ENCODE measurements at regions not wholly inside any gene's neighbourhood (a gene's known extent, or its start where the extent isn't known, plus 50 kb on each side); places are given as distances from the start of the nearest gene placed in this dataset.

- no peak overlapping the region for H3K27ac Mint-ChIP-seq
- H3K36me3 Mint-ChIP-seq (ENCODE audit: low read depth): no peaks in the 10 kb centered on the region
- no peaks in the 10 kb centered on the region for H3K9me3 Mint-ChIP-seq
- no peak overlapping the region for H3K4me3 Mint-ChIP-seq
- peaks cover 9% of the 10 kb centered on the region for H3K27me3 Mint-ChIP-seq
- peaks cover 16% of the 10 kb centered on the region for H3K4me1 Mint-ChIP-seq (ENCODE audit: low read depth)
Observed at GRCh38 chr22:22037740-22038139, 55.2 kb upstream of the TOP3B start.

DNA sequence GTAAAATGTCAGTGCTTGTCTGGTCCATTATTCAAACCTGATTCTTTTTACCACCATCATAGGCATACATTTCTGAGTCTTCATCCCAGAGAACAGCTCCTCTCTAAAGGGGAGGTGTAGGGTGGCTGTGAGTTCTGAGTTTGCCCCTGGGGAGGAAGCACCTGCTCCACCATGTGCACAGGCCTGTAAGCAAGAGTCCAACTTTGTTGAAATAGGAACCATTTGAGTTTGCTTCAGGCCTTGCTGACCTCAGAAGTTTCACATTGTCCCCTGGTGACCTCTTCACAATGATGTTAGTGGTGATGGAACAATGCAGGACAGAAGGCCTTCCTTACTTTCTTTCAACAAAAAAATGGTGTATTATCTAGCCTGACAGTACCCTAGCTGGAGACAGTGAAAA, 54.6 kb upstream of the TOP3B start:
- Mint-ChIP-seq H3K27me3 (peaks cover 9% of the 10 kb centered on the region), H3K4me1 (ENCODE audit: low read depth) (peaks cover 15% of the 10 kb centered on the region)

GRCh38 chr22:22036588-22036987, 54.0 kb upstream of the TOP3B start:
- Mint-ChIP-seq H3K36me3 (ENCODE audit: low read depth) (no peaks in the 10 kb centered on the region), H3K9me3 (no peaks in the 10 kb centered on the region), H3K4me1 (ENCODE audit: low read depth) (peaks cover 9% of the 10 kb centered on the region), H3K27me3 (peaks cover 9% of the 10 kb centered on the region), H3K27ac (no peak overlapping the region), H3K4me3 (no peak overlapping the region)

More for the DNA sequence above, 54.6 kb upstream of the TOP3B start:
- Mint-ChIP-seq H3K36me3 (ENCODE audit: low read depth) (no peaks in the 10 kb centered on the region), H3K27ac (no peak overlapping the region), H3K9me3 (no peaks in the 10 kb centered on the region), H3K4me3 (no peak overlapping the region)

DNA sequence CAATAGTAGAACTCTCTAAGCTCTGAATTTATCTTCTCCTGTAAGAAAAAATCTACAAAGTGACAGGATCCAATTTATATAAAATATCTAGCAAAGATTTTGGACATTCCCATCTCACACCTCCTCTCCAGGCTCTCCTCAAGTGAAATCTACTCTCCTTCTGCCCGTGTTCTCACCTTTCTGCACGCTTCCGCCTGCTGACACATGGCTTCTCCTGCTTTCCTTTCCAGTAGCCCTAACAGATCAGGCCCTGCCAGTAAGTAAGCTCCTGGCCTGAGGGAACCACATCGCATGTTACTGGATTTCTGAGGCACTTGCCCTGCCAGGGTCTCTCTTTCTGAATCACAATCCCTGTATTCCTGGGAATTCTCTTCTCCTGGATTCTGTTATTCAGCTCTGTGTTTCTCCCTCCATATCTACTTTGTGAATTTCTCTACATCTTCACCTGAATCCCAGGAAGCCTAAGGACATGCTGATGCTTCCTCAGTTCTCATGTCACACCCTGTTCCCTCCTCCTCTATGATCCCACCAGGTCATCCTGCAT, 53.3 kb upstream of the TOP3B start:
- Mint-ChIP-seq H3K4me1 (ENCODE audit: low read depth) (peaks cover 7% of the 10 kb centered on the region), H3K27ac (peak overlapping the region; percentile 42)

DNA sequence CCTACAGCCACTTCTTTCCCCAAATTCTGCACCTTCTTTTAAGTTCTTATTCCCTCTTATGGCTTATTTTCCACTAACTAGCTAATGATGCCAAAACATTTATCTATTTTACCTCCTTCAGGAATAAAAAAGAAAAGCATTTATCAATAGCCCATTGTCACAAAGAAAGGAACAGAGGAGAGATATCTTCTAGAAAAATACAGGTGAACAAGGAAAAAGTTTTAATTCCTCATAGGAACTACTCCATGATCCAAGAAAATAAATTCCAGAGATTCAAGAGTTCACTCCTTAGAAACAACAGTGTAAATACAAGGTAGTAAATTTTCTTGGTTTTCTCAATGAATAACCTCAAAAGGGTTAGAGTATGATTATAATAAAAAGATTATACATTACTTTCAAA, 52.6 kb upstream of the TOP3B start:
- H3K4me1 Mint-ChIP-seq (ENCODE audit: low read depth): peaks cover 7% of the 10 kb centered on the region
- H3K27ac Mint-ChIP-seq: no peak overlapping the region
- peaks cover 6% of the 10 kb centered on the region for H3K27me3 Mint-ChIP-seq
- H3K4me3 Mint-ChIP-seq: no peak overlapping the region
- no peaks in the 10 kb centered on the region for H3K36me3 Mint-ChIP-seq (ENCODE audit: low read depth)
- no peaks in the 10 kb centered on the region for H3K9me3 Mint-ChIP-seq

More for the DNA sequence above, 53.3 kb upstream of the TOP3B start:
- H3K27me3 Mint-ChIP-seq: peaks cover 9% of the 10 kb centered on the region
- H3K4me3 Mint-ChIP-seq: no peak overlapping the region
- no peaks in the 10 kb centered on the region for H3K36me3 Mint-ChIP-seq (ENCODE audit: low read depth)
- H3K9me3 Mint-ChIP-seq: no peaks in the 10 kb centered on the region

DNA sequence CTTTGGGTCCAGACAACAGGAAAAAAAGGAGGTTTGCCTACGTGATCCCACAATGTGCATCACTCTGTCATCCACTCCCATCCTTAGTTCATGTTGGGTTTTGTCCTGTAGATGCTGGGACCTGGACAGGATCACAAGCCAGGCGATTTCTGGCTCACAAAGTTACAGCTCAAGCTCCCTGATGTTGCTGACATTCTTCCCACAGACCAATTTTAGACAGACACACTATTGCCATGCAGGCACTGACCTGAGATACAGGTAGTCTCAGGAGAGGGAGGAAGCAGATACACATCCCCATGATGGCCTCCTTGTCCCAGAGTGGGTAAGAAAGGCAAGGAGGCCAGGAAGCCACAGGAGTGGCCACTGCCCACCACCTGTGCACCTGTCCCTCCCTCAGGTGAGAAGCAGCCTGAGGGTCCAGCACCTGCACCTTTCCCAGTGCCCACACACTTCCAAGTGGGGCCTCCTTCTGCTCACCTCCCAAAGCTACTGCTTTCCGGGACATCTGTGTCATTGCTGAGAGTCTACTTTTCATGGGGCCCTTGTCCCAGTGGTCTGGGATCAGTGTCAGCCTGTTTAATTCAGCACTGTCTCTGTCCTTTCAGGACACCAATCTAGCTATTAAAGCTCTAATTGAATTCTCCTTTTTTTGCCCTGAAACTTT, 52.0 kb upstream of the TOP3B start:
- Mint-ChIP-seq H3K36me3 (ENCODE audit: low read depth) (no peaks in the 10 kb centered on the region), H3K4me3 (no peak overlapping the region), H3K9me3 (no peaks in the 10 kb centered on the region), H3K27ac (no peak overlapping the region), H3K4me1 (ENCODE audit: low read depth) (peaks cover 7% of the 10 kb centered on the region), H3K27me3 (peaks cover 6% of the 10 kb centered on the region)

DNA sequence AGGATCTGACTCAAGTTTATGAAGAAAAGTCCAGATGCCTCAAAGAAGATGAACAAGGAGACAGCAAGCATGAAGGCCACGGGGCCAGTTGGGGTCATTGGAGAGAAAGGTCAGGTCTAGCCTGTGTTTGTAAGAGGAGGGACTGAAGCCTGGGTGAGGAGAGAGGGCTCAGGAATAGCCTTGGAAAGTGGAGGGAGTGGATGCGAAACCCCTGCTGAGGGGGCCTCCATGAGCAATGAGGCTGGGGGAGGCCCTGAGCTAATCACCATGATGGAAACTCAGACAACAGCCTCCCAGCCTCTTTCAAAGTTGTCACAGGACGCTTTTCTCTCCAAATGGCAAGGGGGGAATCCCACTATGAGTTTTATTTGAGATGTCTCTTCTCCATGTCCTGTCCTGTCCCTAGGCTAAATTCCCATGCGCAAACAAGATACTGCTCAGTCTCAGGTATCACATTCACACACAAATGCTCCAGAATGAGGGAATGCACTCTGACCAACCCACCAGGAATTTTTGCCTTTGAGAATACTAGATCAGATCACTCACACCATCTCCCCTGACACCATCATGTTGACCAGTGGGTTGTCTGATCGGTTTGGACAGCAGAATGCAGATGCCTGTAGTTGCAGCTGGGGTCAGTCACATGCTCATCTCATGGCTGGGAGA, 51.3 kb upstream of the TOP3B start:
- Mint-ChIP-seq H3K4me3 (no peak overlapping the region), H3K4me1 (ENCODE audit: low read depth) (peaks cover 7% of the 10 kb centered on the region), H3K36me3 (ENCODE audit: low read depth) (no peaks in the 10 kb centered on the region), H3K9me3 (no peaks in the 10 kb centered on the region), H3K27ac (no peak overlapping the region), H3K27me3 (peaks cover 6% of the 10 kb centered on the region)

DNA sequence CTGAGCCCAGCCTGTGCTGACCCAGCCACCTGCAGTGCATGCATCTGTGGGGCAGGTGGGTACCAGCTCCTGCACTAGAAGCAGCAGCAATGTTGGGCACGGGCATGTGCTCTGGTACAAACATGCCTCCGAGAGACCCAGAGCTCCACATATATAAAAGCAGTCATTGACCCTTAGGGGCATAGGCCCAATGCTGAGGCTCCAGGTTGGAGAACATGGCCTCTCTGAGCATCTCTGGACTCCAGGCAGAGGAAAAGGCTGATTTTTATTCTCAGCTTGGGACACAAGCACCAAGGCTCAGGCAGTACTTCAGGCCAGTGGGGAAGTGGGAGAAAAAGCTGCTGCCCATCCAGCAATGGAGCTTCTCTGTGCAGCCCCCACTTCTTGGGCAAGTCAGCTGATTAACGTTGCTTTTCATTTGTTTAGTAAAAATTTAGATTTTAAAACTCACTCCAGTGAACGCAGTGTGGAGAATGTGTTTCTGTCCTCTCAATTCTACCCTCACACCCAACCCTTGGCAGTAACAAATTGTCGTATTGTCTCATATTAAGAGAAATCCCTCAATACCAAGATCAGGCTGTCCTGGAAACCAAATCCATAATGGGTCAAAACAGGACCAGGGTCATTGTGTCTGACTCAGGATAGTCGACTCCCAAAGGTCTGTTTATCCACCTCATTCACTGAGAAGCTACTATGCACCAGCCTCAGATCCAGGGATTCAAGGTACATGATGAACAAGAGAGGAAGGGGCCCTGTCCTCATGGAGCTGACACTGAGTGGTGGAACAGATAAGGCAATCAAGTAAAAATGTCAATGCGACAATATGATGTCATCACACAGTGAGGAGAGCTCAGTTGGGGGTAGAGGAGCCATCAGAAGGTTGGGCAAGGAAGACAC, 50.6 kb upstream of the TOP3B start:
- Mint-ChIP-seq H3K9me3 (no peaks in the 10 kb centered on the region), H3K27ac (no peak overlapping the region), H3K4me3 (no peak overlapping the region), H3K4me1 (ENCODE audit: low read depth) (peaks cover 7% of the 10 kb centered on the region), H3K27me3 (peaks cover 6% of the 10 kb centered on the region), H3K36me3 (ENCODE audit: low read depth) (no peaks in the 10 kb centered on the region)

DNA sequence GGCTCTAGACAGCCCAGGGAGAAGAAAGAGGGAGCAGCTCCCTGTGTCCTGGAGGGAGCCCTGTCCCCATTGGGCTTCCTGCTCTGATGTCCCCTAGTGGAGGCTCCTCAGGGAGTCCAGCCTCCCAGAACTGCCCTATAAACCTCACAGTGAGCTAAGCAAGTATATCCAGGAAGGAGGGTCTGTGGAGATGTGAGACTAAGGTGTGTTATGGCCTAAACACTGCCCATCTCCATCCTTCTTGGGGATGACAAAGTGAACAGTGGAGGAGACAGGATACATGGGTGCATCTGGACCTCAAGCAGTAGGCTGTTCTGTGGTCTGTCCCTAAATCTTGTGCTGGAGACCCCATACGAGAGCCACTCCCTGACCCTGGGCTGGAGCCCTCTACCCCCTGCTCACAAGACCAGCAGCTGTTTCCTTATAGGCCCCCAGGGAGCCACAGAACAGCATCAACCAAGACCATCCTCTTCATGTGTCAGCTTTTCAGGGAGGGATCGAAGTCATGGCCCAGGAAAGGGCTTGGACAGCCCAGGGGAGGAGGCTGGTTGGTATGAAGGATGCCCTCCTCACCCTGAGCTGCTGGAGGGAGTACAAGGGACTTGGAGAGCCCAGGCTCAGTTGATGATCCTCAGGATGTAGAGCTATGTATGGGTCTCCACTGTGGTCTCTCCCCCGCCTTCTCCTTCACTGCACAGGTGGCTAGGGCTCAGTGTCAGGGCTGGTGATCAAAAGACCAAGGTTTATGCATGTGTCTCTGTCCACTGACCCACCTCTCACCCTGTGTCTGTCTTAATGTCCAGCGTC, 49.7 kb upstream of the TOP3B start:
- H3K4me3 Mint-ChIP-seq: no peak overlapping the region
- H3K27ac Mint-ChIP-seq: no peak overlapping the region
- H3K36me3 Mint-ChIP-seq (ENCODE audit: low read depth): no peaks in the 10 kb centered on the region
- H3K27me3 Mint-ChIP-seq: peaks cover 6% of the 10 kb centered on the region
- H3K4me1 Mint-ChIP-seq (ENCODE audit: low read depth): peaks cover 4% of the 10 kb centered on the region
- no peaks in the 10 kb centered on the region for H3K9me3 Mint-ChIP-seq
